Loucy (cell line): ENCODE measurements at regions not wholly inside any gene's neighbourhood (a gene's known extent, or its start where the extent isn't known, plus 50 kb on each side); places are given as distances from the start of the nearest gene placed in this dataset.

ENCODE experiments used
- H2AFZ ChIP-seq: fragments of 200-600 bp; sonication (generic); 2 replicates; pipeline ENCODE4 v1.6.0; 2016; ENCODE audit warnings: antibody characterized with exemption, mild to moderate bottlenecking, low read length, moderate library complexity
- H3F3A ChIP-seq: fragments of 200-600 bp; 2 replicates; pipeline ENCODE4 v1.6.0; 2016; ENCODE audit warnings: antibody characterized with exemption, low read depth, mild to moderate bottlenecking
- H3K27me3 ChIP-seq: fragments of 200-600 bp; sonication (generic); 2 replicates; pipeline ENCODE4 v1.6.1; 2014; ENCODE audit warnings: low read length, mild to moderate bottlenecking; ENCODE audit not compliant: insufficient read depth, poor library complexity, severe bottlenecking
- H3K36me3 ChIP-seq: fragments of 200-600 bp; sonication (generic); 2 replicates; pipeline ENCODE4 v1.6.1; 2016; ENCODE audit warnings: low read length; ENCODE audit not compliant: insufficient read depth
- H3K4me1 ChIP-seq: fragments of 200-600 bp; sonication (generic); 2 replicates; pipeline ENCODE4 v1.5.1; 2014; ENCODE audit warnings: low read length, mild to moderate bottlenecking; ENCODE audit not compliant: insufficient read depth, poor library complexity, severe bottlenecking
- H3K4me2 ChIP-seq: fragments of 200-600 bp; sonication (generic); 2 replicates; pipeline ENCODE4 v1.6.0; 2014; ENCODE audit warnings: antibody characterized with exemption, low read length, low read depth, mild to moderate bottlenecking; ENCODE audit not compliant: poor library complexity, severe bottlenecking
- H3K4me3 ChIP-seq: fragments of 200-600 bp; sonication (generic); 2 replicates; pipeline ENCODE4 v1.5.1; 2014; ENCODE audit warnings: low read length, mild to moderate bottlenecking, mixed read lengths; ENCODE audit not compliant: poor library complexity, severe bottlenecking
- H3K79me2 ChIP-seq: fragments of 200-600 bp; sonication (generic); 2 replicates; pipeline ENCODE4 v1.6.1; 2014; ENCODE audit warnings: low read length; ENCODE audit not compliant: insufficient read depth
- H3K9ac ChIP-seq: fragments of 200-600 bp; sonication (generic); 2 replicates; pipeline ENCODE4 v1.6.0; 2014; ENCODE audit warnings: mild to moderate bottlenecking, low read depth, low read length, moderate library complexity; ENCODE audit not compliant: poor library complexity, severe bottlenecking
- H3K9me2 ChIP-seq: fragments of 200-600 bp; sonication (generic); replicated peaks from 2 replicates; pipeline ENCODE4 v1.6.1; 2016; ENCODE audit warnings: low read depth, low read length, mixed read lengths
- H3K9me3 ChIP-seq: fragments of 200-600 bp; sonication (generic); 2 replicates; pipeline ENCODE4 v1.6.1; 2014; ENCODE audit warnings: mild to moderate bottlenecking, antibody characterized with exemption, low read length, low read depth; ENCODE audit not compliant: insufficient read depth
- H4K20me1 ChIP-seq: fragments of 200-600 bp; sonication (generic); 2 replicates; pipeline ENCODE4 v1.6.0; 2014; ENCODE audit warnings: antibody characterized with exemption, low read length, mild to moderate bottlenecking; ENCODE audit not compliant: insufficient read depth, poor library complexity, severe bottlenecking
- CTCF ChIP-seq: fragments of 200-600 bp; sonication (generic); conservative IDR thresholded peaks from 2 replicates; pipeline ENCODE4 v1.5.1; 2014; ENCODE audit warnings: mild to moderate bottlenecking, antibody characterized with exemption, low read length
- EZH2phosphoT487 ChIP-seq: fragments of 200-600 bp; IDR thresholded peaks from 2 replicates; pipeline ENCODE4 v1.6.1; 2018; ENCODE audit warnings: antibody characterized with exemption, mild to moderate bottlenecking, moderate library complexity, borderline replicate concordance

- no peak for TF ChIP-seq CTCF
- TF ChIP-seq EZH2phosphoT487, result no peak
- H3K79me2 ChIP-seq, result no peaks in the 10 kb centered on the region
- no peak overlapping the region for H3K4me2 ChIP-seq
- H3K27me3 ChIP-seq, result no peaks in the 10 kb centered on the region
- H3K9me3 ChIP-seq, result no peaks in the 10 kb centered on the region
- no peak overlapping the region for H3K9ac ChIP-seq
- H4K20me1 ChIP-seq, result no peaks in the 10 kb centered on the region
- H3F3A ChIP-seq, result no peaks in the 10 kb centered on the region
- H3K36me3 ChIP-seq, result no peaks in the 10 kb centered on the region
- H3K4me1 ChIP-seq, result no peaks in the 10 kb centered on the region
- H3K9me2 ChIP-seq, result no peaks in the 10 kb centered on the region
- no peak overlapping the region for H3K4me3 ChIP-seq
- H2AFZ ChIP-seq, result no peak overlapping the region
Measured at GRCh38 chr6:8683204-8683603, 247.9 kb upstream of the SLC35B3 start.

- Histone ChIP-seq H3K4me2 (no peak overlapping the region), H2AFZ (no peak overlapping the region), H3K79me2 (no peaks in the 10 kb centered on the region), H3K9me3 (no peaks in the 10 kb centered on the region; the same call in 1 of the 2 replicates), H3K27me3 (no peaks in the 10 kb centered on the region), H3K4me3 (no peak overlapping the region), H4K20me1 (no peaks in the 10 kb centered on the region), H3K4me1 (no peaks in the 10 kb centered on the region), H3F3A (no peaks in the 10 kb centered on the region), H3K9ac (no peak overlapping the region), H3K9me2 (no peaks in the 10 kb centered on the region), H3K36me3 (no peaks in the 10 kb centered on the region)
- TF ChIP-seq CTCF, result no peak
- TF ChIP-seq EZH2phosphoT487, result no peak
Measured at GRCh38 chr6:8679823-8680222, 244.5 kb upstream of the SLC35B3 start.

- H3K4me1 ChIP-seq, result no peaks in the 10 kb centered on the region
- H3K4me2 ChIP-seq, result no peak overlapping the region
- H2AFZ ChIP-seq, result no peak overlapping the region
- H4K20me1 ChIP-seq, result no peaks in the 10 kb centered on the region
- H3K9me3 ChIP-seq, result no peaks in the 10 kb centered on the region; the same call in 1 of the 2 replicates
- TF ChIP-seq EZH2phosphoT487 (no peak), CTCF (no peak)
- H3K27me3 ChIP-seq, result no peaks in the 10 kb centered on the region
- H3K79me2 ChIP-seq, result no peaks in the 10 kb centered on the region
- H3K9ac ChIP-seq, result no peak overlapping the region
- no peak overlapping the region for H3K4me3 ChIP-seq
- H3K36me3 ChIP-seq, result no peaks in the 10 kb centered on the region
- H3K9me2 ChIP-seq, result no peaks in the 10 kb centered on the region
- H3F3A ChIP-seq, result no peaks in the 10 kb centered on the region
Measured at GRCh38 chr6:8678466-8678865, 243.1 kb upstream of the SLC35B3 start.
